ENCODE measurements at regions not wholly inside any gene's neighbourhood (a gene's known extent, or its start where the extent isn't known, plus 50 kb on each side); places are given as distances from the start of the nearest gene placed in this dataset.

- TF ChIP-seq CTCF (IDR thresholded peaks at IDR 0.05) (no peak), POLR2A (IDR thresholded peaks at IDR 0.05) (no peak), POLR2AphosphoS5 (IDR thresholded peaks at IDR 0.05) (no peak)
These were observed 69.7 kb upstream of the MME start for GRCh38 chr3:155010416-155010815.

Measured in stomach (tissue), 4 donors.